ENCODE measurements at regions not wholly inside any gene's neighbourhood (a gene's known extent, or its start where the extent isn't known, plus 50 kb on each side); places are given as distances from the start of the nearest gene placed in this dataset.
A peak's percentile ranks its signal among the peaks of the same experiment; 100 is the strongest.

GRCh38 chr21:23455676-23456075 is 2151.6 kb downstream of the MRPL39 start:
- H3K4me3 ChIP-seq: no peak overlapping the region
- H3K36me3 ChIP-seq: no peaks in the 10 kb centered on the region
- ATAC-seq: no peak
- no peak for TF ChIP-seq CTCF (IDR thresholded peaks at IDR 0.05)
- H3K27me3 ChIP-seq: no peaks in the 10 kb centered on the region
- intact Hi-C loops (cut with DNase I): no loop called here
- no peak for DNase-seq
- H3K4me1 ChIP-seq: no peaks in the 10 kb centered on the region
- H3K27ac ChIP-seq: no peak overlapping the region
- no peaks in the 10 kb centered on the region for H3K9me3 ChIP-seq

GRCh38 chr21:23452384-23453083 is 2154.7 kb downstream of the MRPL39 start:
- H3K36me3 ChIP-seq: no peaks in the 10 kb centered on the region
- no peak overlapping the region for H3K27ac ChIP-seq
- DNase-seq (no peak), ATAC-seq (peak; percentile 61)
- H3K4me3 ChIP-seq: no peak overlapping the region
- intact Hi-C loops (cut with DNase I): no loop called here
- no peak for TF ChIP-seq CTCF (IDR thresholded peaks at IDR 0.05)
- no peaks in the 10 kb centered on the region for H3K4me1 ChIP-seq
- H3K9me3 ChIP-seq: no peaks in the 10 kb centered on the region
- H3K27me3 ChIP-seq: no peaks in the 10 kb centered on the region

GRCh38 chr21:23445307-23445706 is 2162.0 kb downstream of the MRPL39 start:
- Histone ChIP-seq H3K9me3 (no peaks in the 10 kb centered on the region), H3K27me3 (no peaks in the 10 kb centered on the region), H3K36me3 (no peaks in the 10 kb centered on the region), H3K4me3 (no peak overlapping the region), H3K4me1 (no peaks in the 10 kb centered on the region), H3K27ac (no peak overlapping the region)
- no peak for TF ChIP-seq CTCF (IDR thresholded peaks at IDR 0.05)
- intact Hi-C loops (cut with DNase I): no loop called here
- DNase-seq (no peak), ATAC-seq (no peak)

GRCh38 chr21:23438081-23438480 is 2169.2 kb downstream of the MRPL39 start:
- Histone ChIP-seq H3K4me3 (no peak overlapping the region), H3K9me3 (no peaks in the 10 kb centered on the region), H3K27ac (no peak overlapping the region), H3K4me1 (no peaks in the 10 kb centered on the region), H3K27me3 (no peaks in the 10 kb centered on the region), H3K36me3 (no peaks in the 10 kb centered on the region)
- no peak for TF ChIP-seq CTCF (IDR thresholded peaks at IDR 0.05)
- no peak for DNase-seq
- intact Hi-C loops (cut with DNase I): no loop called here
- ATAC-seq: no peak

GRCh38 chr21:23402929-23403520 is 2204.3 kb downstream of the MRPL39 start:
- no peaks in the 10 kb centered on the region for H3K4me1 ChIP-seq
- no peak overlapping the region for H3K27ac ChIP-seq
- DNase-seq: no peak
- no peak overlapping the region for H3K4me3 ChIP-seq
- no peak for TF ChIP-seq CTCF (IDR thresholded peaks at IDR 0.05)
- intact Hi-C loops (cut with DNase I): no loop called here
- ATAC-seq: no peak
- H3K9me3 ChIP-seq: no peaks in the 10 kb centered on the region
- H3K36me3 ChIP-seq: no peaks in the 10 kb centered on the region
- no peaks in the 10 kb centered on the region for H3K27me3 ChIP-seq
